Hematopoietic multipotent progenitor cell (in vitro differentiated cells): ENCODE measurements at regions not wholly inside any gene's neighbourhood (a gene's known extent, or its start where the extent isn't known, plus 50 kb on each side); places are given as distances from the start of the nearest gene placed in this dataset.

Source experiments
- DNase-seq, 3 donors: peaks; one replicate each; pipeline ENCODE4 v3.0.0-alpha.2; 2011 to 2015; ENCODE audit warnings: low read depth in 2 of 3, low spot score in 2 of 3

GRCh38 chr13:31895691-31896090, 135.9 kb upstream of the FRY start:
- no peak for DNase-seq

DNA sequence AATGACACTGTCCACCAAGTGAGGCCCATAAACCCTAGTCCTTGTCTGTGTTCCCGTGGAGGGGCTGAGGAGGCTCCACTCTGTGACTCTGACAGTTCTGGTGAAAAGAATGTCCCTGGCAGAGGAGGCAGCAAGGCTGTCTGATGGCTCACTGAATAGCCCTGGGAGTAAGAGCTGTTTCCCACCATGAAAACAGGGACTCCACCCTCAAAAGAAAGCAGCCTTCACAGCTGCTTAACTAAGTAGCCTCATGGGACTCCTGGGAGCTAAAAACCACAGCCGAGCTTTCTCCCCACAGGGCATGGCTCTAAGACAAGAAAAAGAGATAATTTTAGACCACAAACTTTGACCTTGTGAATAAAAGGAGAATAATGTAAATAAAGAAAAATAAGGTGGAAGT, 135.1 kb upstream of the FRY start:
- no peak for DNase-seq

GRCh38 chr13:31898378-31899071, 133.0 kb upstream of the FRY start:
- peak in 1 of 3 donors; percentile 33 for DNase-seq

- DNase-seq: no peak
Measured at GRCh38 chr13:31901985-31902384, 129.6 kb upstream of the FRY start.

DNA sequence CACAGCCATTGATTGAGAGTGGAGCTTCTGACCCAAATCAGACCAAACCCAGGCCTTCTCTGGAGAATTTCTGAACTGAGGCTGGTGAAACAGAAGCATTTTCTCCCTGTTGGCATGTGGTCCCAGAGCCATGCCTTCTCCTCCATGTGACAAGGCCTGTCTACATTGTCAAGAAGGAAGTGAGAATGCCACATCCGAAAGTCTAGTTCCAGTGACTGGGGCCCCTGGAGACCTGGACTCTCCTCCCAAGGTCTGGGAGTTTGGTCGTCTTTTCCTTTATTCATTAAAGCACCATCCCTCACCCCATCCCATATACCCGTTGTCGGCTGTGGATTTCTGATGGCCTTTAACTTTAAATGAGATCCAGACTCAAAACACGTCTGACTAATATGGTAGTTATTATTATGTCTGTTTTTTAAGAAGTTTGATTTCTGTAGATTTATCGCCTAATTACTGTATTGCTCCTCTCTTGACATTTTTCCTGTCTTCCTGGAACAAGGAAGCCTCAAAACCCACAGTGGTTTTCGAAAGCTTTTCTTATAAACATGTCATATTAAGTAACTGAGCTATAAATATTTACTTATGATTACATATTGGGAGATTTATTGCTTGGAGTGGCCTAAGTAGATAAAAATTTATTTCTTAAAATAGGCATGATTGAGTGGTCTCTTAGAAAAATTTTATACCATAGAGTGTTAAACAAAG, 128.3 kb upstream of the FRY start:
- no peak for DNase-seq

DNA sequence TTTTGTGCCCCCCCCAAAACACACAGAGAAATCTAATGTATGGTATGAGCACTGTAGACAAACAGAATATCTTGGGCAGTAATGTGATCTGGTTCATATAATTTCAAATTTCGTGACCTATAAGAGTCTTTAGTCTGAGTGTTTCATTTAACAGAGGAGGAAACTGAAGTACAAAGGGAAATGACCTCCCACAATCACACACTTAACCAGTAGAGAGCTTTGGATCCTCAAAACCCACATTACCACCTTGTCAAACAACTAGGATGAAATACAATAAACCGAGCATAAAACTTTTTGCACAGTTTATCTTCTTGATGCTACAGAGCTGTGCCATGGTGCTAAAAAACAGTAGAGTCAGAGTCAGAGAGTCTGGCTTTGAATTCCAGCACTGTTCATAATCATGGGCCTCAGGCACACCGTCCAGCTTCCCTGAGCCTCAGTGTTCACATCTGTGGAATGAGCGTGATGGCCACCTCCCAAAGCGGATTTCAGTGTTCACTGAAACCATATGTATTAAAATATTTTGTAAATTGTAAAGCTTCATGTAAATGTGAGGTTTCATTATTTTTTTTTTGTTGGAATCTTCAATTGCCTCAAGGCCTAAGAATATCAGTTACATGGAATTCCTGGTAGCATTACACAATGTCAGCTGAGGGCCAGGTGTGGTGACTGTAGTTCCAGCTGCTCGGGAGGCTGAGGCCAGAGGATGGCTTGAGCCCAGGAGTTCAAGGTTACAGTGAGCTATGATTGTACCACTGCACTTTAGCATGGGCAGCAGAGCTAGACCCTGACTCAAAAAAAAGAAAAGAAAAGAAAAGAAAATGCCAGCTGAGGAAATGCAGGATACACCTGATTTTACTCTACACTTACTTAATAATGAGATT, 126.4 kb upstream of the FRY start:
- no peak for DNase-seq

DNA sequence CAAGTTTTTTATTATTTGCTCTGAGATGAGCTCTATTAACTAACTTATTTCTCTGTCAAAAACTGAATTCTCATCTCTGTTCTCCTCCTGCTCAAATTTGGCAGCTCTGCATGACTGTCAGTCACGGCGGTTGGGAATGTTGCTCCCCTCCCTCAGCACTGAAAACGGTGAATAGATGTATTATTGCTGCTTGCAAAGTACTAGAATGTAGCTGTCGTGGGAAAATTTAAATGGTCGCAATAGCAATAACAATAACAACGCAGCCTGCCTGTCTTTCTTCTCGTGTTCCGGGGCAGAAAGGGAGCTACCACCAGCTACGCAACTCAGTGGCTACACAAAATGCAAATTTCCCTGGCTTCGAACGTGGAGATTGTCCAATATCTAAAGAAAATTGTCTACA, 125.6 kb upstream of the FRY start:
- no peak for DNase-seq

GRCh38 chr13:31908696-31909411, 122.7 kb upstream of the FRY start:
- DNase-seq: no peak

DNA sequence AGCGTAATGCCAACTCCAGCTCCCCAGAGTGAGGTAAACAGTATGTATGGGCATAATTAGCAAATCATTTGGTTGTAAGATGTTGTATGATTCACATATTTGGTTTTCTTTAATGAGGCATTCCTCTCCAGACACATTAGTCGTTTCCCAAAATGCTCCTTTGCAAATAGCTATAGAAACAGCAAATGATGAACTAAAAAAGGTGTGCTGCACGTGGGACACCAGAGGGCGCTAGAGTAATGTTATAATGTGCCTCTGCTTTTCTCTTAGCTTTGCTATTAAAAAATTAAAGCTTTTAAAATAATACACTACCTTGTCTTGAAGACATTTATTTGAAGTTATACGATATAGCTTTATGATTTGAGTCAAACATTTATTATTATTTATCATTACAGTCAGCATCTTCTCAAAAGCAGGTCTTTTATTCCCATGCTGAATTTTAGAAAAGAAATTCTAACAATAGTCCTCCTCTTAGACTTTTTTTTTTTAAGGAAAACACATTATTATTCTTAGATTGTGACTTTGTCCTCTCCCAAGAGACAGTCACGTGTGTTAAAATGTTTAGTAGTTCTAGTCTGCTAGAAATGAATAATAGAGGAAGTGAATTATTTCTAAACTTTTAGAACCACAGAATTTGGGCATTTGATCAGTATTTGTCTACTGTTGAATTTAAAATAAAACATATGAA, 121.6 kb upstream of the FRY start:
- peak; percentile 40 to 78 (median 69) for DNase-seq

DNA sequence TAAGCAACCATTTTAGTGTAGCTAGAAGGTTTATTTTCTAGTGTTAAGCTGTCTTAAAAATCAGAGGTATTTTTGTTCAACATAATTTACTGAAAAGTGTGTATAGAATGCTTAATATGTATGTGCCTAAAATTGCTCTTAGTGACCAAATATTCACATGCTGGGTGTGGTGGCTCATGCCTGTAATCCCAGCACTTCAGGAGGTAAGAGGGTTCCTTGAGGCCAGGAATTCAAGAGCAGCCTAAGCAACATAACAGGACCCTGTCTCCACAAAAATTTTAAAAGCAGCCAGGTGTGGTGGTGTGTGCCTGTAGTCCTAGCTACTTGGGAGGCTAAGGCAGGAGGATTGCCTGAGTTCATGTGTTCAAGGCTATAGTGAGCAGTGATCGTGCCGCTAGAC, 120.9 kb upstream of the FRY start:
- no peak for DNase-seq

GRCh38 chr13:31912647-31913401, 118.8 kb upstream of the FRY start:
- no peak for DNase-seq

GRCh38 chr13:31913459-31913858, 118.1 kb upstream of the FRY start:
- DNase-seq: no peak

DNA sequence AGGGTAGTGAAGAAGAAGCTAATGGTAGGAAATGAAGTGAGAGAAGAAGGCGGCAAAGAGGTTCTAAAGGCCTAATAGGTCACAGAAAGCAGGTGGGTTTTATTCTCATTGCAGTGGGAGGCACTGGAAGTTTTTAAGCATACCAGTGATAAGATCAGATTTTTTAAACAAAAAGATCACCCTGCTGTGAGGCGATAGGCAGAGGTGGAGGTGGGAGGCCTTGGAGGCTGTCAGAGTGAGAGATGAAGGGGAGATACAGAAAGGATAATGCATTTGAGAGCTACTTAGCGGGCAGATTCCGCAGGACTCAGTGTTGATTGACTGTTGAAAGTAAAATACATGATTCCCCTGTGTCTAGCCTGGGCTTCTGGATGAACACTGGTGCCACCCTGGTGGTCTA, 116.7 kb upstream of the FRY start:
- DNase-seq: no peak

DNA sequence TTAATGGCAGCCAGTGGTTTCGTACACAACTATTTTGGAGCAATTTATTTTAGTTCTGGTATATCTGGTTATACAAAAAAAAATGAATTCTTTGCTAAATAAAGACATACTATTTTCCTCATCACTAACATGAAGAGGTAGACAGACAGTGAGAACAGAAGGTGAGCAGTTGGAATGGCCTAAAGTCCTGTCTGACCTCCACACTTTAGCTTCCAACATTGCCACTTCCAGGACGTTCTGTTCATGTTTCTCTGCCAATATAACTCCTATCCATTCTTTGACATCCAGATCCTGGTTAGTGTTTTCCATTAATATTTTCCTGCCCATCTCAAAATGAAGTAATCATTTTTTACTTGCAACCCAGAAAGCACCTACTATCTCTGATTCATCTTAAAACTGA, 112.9 kb upstream of the FRY start:
- no peak for DNase-seq

DNA sequence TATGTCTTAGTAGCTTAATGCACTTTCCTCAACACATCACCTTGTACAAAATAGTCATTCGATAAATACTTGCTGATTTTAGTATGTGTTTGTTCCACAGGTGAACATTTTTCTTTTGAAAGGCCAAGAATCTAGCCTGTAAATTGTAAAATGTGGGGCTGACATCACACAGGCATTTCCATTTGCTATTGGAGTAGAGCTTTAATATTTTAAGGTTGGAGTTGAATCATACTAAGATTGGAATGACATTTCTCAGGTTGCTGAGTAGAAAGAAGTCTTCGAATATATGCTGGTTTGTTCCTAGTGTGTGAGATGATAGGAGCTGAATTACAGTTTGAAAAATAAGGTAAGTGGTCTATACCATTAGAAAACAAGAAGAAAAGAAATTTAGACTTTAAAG, 112.3 kb upstream of the FRY start:
- no peak for DNase-seq

DNA sequence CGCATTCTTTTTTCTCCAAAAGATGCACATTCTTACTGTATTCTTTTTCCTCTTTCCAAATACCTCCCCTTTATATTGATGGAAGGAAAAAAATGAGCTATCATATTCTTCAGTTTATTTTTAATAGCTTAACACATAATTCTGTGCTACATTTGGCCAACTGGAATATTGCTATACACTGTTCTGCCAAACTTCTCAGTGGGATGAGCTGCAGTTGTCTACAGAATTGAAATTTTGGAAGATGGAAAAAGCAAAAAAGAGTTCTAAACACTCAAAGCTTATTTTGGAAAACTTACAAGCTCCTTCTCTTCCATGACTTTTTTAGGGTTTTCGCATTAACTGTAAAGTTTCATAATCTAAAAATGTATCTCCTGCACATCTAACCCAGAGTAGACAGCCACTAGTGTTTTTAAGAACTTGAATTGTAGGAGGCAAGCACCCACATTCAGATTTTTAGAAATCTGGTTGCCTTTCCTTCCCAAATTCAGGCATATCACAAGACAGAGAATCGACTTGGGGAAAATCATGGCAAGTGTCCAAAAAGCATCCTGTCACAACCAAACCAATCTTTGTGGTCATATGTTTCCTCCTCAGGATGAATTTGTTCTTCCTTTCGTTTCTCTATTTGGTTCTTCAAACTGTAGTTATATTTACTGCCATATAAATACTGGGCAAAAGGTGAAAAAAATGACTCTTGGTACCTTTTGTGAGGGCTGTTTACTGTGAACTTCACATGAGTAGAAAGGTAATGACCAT, 111.4 kb upstream of the FRY start:
- peak in 2 of 3 donors; percentile 35 to 42 for DNase-seq

DNA sequence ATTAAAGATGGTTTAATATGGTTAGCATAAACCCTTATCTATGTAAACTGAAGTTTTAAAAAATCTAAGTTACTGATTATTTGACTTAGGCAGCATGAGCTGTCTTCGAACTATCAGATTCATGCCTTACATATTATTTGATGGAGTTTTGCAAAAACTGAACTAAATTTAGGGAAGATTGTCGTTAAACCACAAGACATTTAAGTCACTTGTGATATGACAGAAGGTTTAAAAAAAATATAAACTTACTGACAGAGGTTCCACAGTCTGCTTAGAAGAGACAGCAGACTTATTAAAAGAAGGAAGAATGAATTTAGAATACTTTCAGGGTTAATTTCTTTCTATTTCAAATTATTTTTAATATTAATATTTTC, 110.9 kb upstream of the FRY start:
- no peak for DNase-seq

DNA sequence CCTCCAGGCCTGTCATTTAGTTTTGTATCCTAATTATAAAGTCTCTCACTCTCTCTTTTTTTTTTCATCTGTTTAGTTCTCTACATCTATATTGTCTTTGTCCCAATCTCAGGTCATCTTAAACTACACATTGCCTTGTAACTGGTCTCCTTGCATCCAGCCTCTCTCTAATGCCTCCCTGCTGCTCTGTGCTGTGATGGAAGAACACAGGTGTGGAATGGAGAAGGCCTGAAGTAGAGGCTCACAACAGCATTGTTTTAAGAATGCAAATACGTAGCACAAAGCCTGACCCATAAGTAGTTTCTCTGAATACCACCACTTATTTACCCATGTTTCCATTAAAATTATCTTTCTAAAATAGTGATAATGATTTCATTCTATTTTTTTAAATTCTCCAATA, 108.8 kb upstream of the FRY start:
- DNase-seq: no peak
